Panc1 (cell line): ENCODE measurements at regions not wholly inside any gene's neighbourhood (a gene's known extent, or its start where the extent isn't known, plus 50 kb on each side); places are given as distances from the start of the nearest gene placed in this dataset.

Experiments
- ATAC-seq: fragments of 200-7000 bp; cut with Tn5 transposase; 2 replicates; pipeline ENCODE4 v1.9.1; 2020; ENCODE audit warnings: mild to moderate bottlenecking, moderate library complexity
- BruUV-seq: library from RNA; stranded (reverse); fragments of 400-500 nt; replicated peaks from 2 replicates; lab custom pipeline; 2021; lab: Mats Ljungman, UMichigan
- CTCF ChIA-PET: fragments of 300-600 bp; sonication (Branson Sonifier 250); formaldehyde crosslinking; loops from one replicate; lab custom pipeline; 2022; ENCODE audit warnings: antibody characterized with exemption; lab: Charles Lee
- POLR2A ChIA-PET: fragments of 300-600 bp; sonication (Branson Sonifier 250); formaldehyde crosslinking; loops from one replicate; lab custom pipeline; 2022; ENCODE audit warnings: antibody characterized with exemption; lab: Charles Lee
- DNase-seq: peaks from one replicate; pipeline ENCODE4 v3.0.0-alpha.2; 2010; ENCODE audit warnings: low read depth, low spot score
- H3K27ac ChIP-seq: 2 replicates; pipeline ENCODE4 v1.5.1; 2011; ENCODE audit warnings: mild to moderate bottlenecking, low read length, inconsistent platforms
- H3K27me3 ChIP-seq: fragments of 200-500 bp; sonication (Bioruptor generic); 2 replicates; pipeline ENCODE4 v1.6.0; 2014; ENCODE audit warnings: low read length, inconsistent platforms; ENCODE audit not compliant: control insufficient read depth, insufficient read depth
- H3K36me3 ChIP-seq: fragments of 200-500 bp; sonication (Bioruptor generic); 2 replicates; pipeline ENCODE4 v1.5.1; 2014; ENCODE audit warnings: inconsistent platforms, mild to moderate bottlenecking, low read length, moderate library complexity; ENCODE audit not compliant: control insufficient read depth, insufficient read depth
- H3K4me1 ChIP-seq: 2 replicates; pipeline ENCODE4 v1.5.1; 2011; ENCODE audit warnings: inconsistent platforms, mild to moderate bottlenecking, low read length, moderate library complexity; ENCODE audit not compliant: control insufficient read depth, insufficient read depth
- H3K4me3 ChIP-seq, 2 experiments: 2 replicates each; pipeline ENCODE4 v1.5.1; 2011 to 2012; ENCODE audit warnings: low read depth in 2 of 2, low read length in 2 of 2, mild to moderate bottlenecking in 2 of 2, inconsistent platforms in 1 of 2, moderate library complexity in 1 of 2
- H3K9me3 ChIP-seq: fragments of 200-500 bp; sonication (Bioruptor generic); 2 replicates; pipeline ENCODE4 v1.5.1; 2014; ENCODE audit warnings: low read depth, mild to moderate bottlenecking, inconsistent platforms, low read length, moderate library complexity; ENCODE audit not compliant: control insufficient read depth, insufficient read depth
- CTCF ChIP-seq: fragments of 450-650 bp; IDR thresholded peaks from 2 replicates; pipeline ENCODE4 v1.5.1; 2017; ENCODE audit warnings: mild to moderate bottlenecking
- POLR2AphosphoS5 ChIP-seq: IDR thresholded peaks from 2 replicates; pipeline ENCODE4 v1.6.1; 2012; ENCODE audit warnings: mild to moderate bottlenecking, low read depth, low read length, moderate library complexity
- REST ChIP-seq, 2 experiments: IDR thresholded peaks; 2 replicates each; pipeline ENCODE4 v1.6.1; 2011 to 2012; ENCODE audit warnings: low read depth in 2 of 2, control low read depth in 1 of 2, low read length in 1 of 2, mild to moderate bottlenecking in 1 of 2, moderate library complexity in 1 of 2; ENCODE audit not compliant: insufficient read depth in 1 of 2
- SIN3A ChIP-seq: IDR thresholded peaks from 2 replicates; pipeline ENCODE4 v1.6.1; 2012; ENCODE audit warnings: low read depth, mild to moderate bottlenecking, low read length, moderate library complexity, borderline replicate concordance; ENCODE audit not compliant: insufficient read depth
- TCF7L2 ChIP-seq: IDR thresholded peaks from 2 replicates; pipeline ENCODE4 v1.6.1; 2011; ENCODE audit warnings: mild to moderate bottlenecking, low read depth, low read length, inconsistent platforms
- in situ Hi-C: cut with HindIII; loops from 2 replicates; pipeline ENCODE4 v1.10.0; 2016; ENCODE audit warnings: low sequenced_read_pairs, low pct_unique_long_range_greater_than_20kb
- intact Hi-C: fragments of 100-400 bp; cut with micrococcal nuclease; formaldehyde crosslinking; loops from one replicate; pipeline ENCODE4 v1.10.0; 2022; ENCODE audit not compliant: unreplicated experiment

GRCh38 chr4:147049946-147050345 lies 104.3 kb upstream of the TTC29 start:
- no TSS peak for BruUV-seq
- CTCF ChIA-PET, result no interaction called here
- intact Hi-C loops, result no loop called here

GRCh38 chr4:147050356-147050765 lies 104.7 kb upstream of the TTC29 start:
- H3K27ac ChIP-seq, result no peak overlapping the region
- H3K27me3 ChIP-seq, result no peaks in the 10 kb centered on the region
- no peak overlapping the region for H3K4me3 ChIP-seq
- no peaks in the 10 kb centered on the region for H3K9me3 ChIP-seq
- no peak for TF ChIP-seq REST (IDR thresholded peaks at IDR 0.05; ENCODE audit: insufficient read depth in 1 of 2, low read depth in 2 of 2, low read length in 1 of 2)
- no peak for TF ChIP-seq SIN3A
- TF ChIP-seq TCF7L2, result no peak
- no peak for TF ChIP-seq CTCF
- TF ChIP-seq POLR2AphosphoS5, result no peak
- ATAC-seq, result no peak
- CTCF ChIA-PET, result no interaction called here
- intact Hi-C loops, result no loop called here
- in situ Hi-C loops, result no loop called here
- POLR2A ChIA-PET, result no interaction called here
- BruUV-seq, result no TSS peak
- H3K4me1 ChIP-seq, result no peaks in the 10 kb centered on the region
- no peak for DNase-seq
- no peaks in the 10 kb centered on the region for H3K36me3 ChIP-seq

More at GRCh38 chr4:147049946-147050345, 104.3 kb upstream of the TTC29 start:
- POLR2A ChIA-PET, result no interaction called here
- ATAC-seq, result no peak
- no peak for DNase-seq
- in situ Hi-C loops, result no loop called here
- TF ChIP-seq TCF7L2 (no peak), POLR2AphosphoS5 (no peak), SIN3A (no peak), REST (IDR thresholded peaks at IDR 0.05; ENCODE audit: insufficient read depth in 1 of 2, low read depth in 2 of 2, low read length in 1 of 2) (no peak), CTCF (no peak)
- H3K27ac ChIP-seq, result no peak overlapping the region
- no peaks in the 10 kb centered on the region for H3K4me1 ChIP-seq
- H3K4me3 ChIP-seq, result no peak overlapping the region
- no peaks in the 10 kb centered on the region for H3K9me3 ChIP-seq
- H3K36me3 ChIP-seq, result no peaks in the 10 kb centered on the region
- H3K27me3 ChIP-seq, result no peaks in the 10 kb centered on the region
